GM23338 (cell line): ENCODE measurements at regions not wholly inside any gene's neighbourhood (a gene's known extent, or its start where the extent isn't known, plus 50 kb on each side); places are given as distances from the start of the nearest gene placed in this dataset.

Experiments used
- ATAC-seq: fragments of 200-7000 bp; cut with Tn5 transposase; 3 replicates; pipeline ENCODE4 v1.9.1; 2020
- DNase-seq: peaks from one replicate; pipeline ENCODE4 v3.0.0-alpha.2; 2015; ENCODE audit warnings: low spot score
- H2AFZ ChIP-seq: fragments of 200-600 bp; sonication (generic); 2 replicates; pipeline ENCODE4 v1.8.0; 2016; ENCODE audit warnings: antibody characterized with exemption, mild to moderate bottlenecking, moderate library complexity
- H3F3A ChIP-seq: fragments of 200-600 bp; sonication (generic); replicated peaks from 2 replicates; pipeline ENCODE4 v1.8.0; 2017; ENCODE audit warnings: antibody characterized with exemption, mixed run types, low read depth
- H3K27ac ChIP-seq: fragments of 200-600 bp; sonication (generic); 2 replicates; pipeline ENCODE4 v1.6.1; 2016; ENCODE audit warnings: low read depth
- H3K27me3 ChIP-seq: fragments of 200-600 bp; sonication (generic); 2 replicates; pipeline ENCODE4 v1.8.0; 2016; ENCODE audit warnings: mild to moderate bottlenecking, mixed run types, moderate library complexity; ENCODE audit not compliant: insufficient read depth
- H3K36me3 ChIP-seq: fragments of 200-600 bp; sonication (generic); 2 replicates; pipeline ENCODE4 v1.8.0; 2016; ENCODE audit warnings: mild to moderate bottlenecking; ENCODE audit not compliant: insufficient read depth
- H3K4me1 ChIP-seq: fragments of 200-600 bp; sonication (generic); 2 replicates; pipeline ENCODE4 v1.8.0; 2016; ENCODE audit warnings: mild to moderate bottlenecking, moderate library complexity; ENCODE audit not compliant: insufficient read depth
- H3K4me2 ChIP-seq: fragments of 200-600 bp; sonication (generic); 2 replicates; pipeline ENCODE4 v1.7.1; 2017; ENCODE audit warnings: mixed run types
- H3K4me3 ChIP-seq: fragments of 200-600 bp; sonication (generic); 2 replicates; pipeline ENCODE4 v1.6.1; 2016; ENCODE audit warnings: mixed run types
- H3K79me2 ChIP-seq: fragments of 200-600 bp; sonication (generic); replicated peaks from 2 replicates; pipeline ENCODE4 v1.8.0; 2017; ENCODE audit warnings: mild to moderate bottlenecking; ENCODE audit not compliant: insufficient read depth
- H3K9me2 ChIP-seq: fragments of 200-600 bp; sonication (generic); 2 replicates; pipeline ENCODE4 v1.8.0; 2017; ENCODE audit not compliant: insufficient read depth
- H4K20me1 ChIP-seq: fragments of 200-600 bp; sonication (generic); replicated peaks from 2 replicates; pipeline ENCODE4 v1.8.0; 2017; ENCODE audit warnings: mild to moderate bottlenecking; ENCODE audit not compliant: insufficient read depth
- H3K27ac Mint-ChIP-seq: 2 replicates; pipeline ENCODE4 v1.8.0; 2020; ENCODE audit warnings: inconsistent platforms, mild to moderate bottlenecking, moderate library complexity, mixed read lengths
- H3K27me3 Mint-ChIP-seq: 3 replicates; pipeline ENCODE4 v1.8.0; 2022; ENCODE audit warnings: low read depth, mild to moderate bottlenecking, moderate library complexity, mixed read lengths, inconsistent platforms; ENCODE audit not compliant: insufficient read depth, poor library complexity
- H3K36me3 Mint-ChIP-seq: 3 replicates; pipeline ENCODE4 v1.8.0; 2021; ENCODE audit warnings: low read depth, mild to moderate bottlenecking, inconsistent platforms, moderate library complexity, mixed read lengths
- H3K4me1 Mint-ChIP-seq: 3 replicates; pipeline ENCODE4 v1.8.0; 2020; ENCODE audit warnings: mild to moderate bottlenecking, inconsistent platforms, mixed read lengths
- H3K4me3 Mint-ChIP-seq: 3 replicates; pipeline ENCODE4 v1.8.0; 2021; ENCODE audit warnings: moderate library complexity, mild to moderate bottlenecking, inconsistent platforms, mixed read lengths
- H3K9me3 Mint-ChIP-seq: 3 replicates; pipeline ENCODE4 v1.8.0; 2020; ENCODE audit warnings: moderate library complexity, mild to moderate bottlenecking, inconsistent platforms, mixed read lengths
- CTCF ChIP-seq, 2 experiments: fragments of 200-600 bp in 1 of 2; sonication (generic) in 1 of 2; conservative IDR thresholded peaks; 2 replicates each; pipeline versions ENCODE4 v1.5.1 to v1.6.1; 2016 to 2017; ENCODE audit warnings: antibody characterized with exemption in 2 of 2, low read depth in 2 of 2, mild to moderate bottlenecking in 2 of 2, moderate library complexity in 1 of 2
- EZH2 ChIP-seq: fragments of 200-600 bp; sonication (generic); IDR thresholded peaks from one replicate; pipeline ENCODE4 v1.8.0; 2017; ENCODE audit warnings: antibody characterized with exemption, mild to moderate bottlenecking, low read depth; ENCODE audit not compliant: unreplicated experiment
- EZH2phosphoT487 ChIP-seq: fragments of 200-600 bp; sonication (generic); IDR thresholded peaks from one replicate; pipeline ENCODE4 v1.8.1; 2018; ENCODE audit warnings: antibody characterized with exemption; ENCODE audit not compliant: unreplicated experiment
- JUNB ChIP-seq: IDR thresholded peaks from one replicate; pipeline ENCODE4 v1.6.1; 2016; ENCODE audit warnings: antibody characterized with exemption; ENCODE audit not compliant: unreplicated experiment
- NANOG ChIP-seq: IDR thresholded peaks from 2 replicates; pipeline ENCODE4 v1.6.1; 2016; ENCODE audit warnings: antibody characterized with exemption, borderline replicate concordance
- POLR2AphosphoS5 ChIP-seq: IDR thresholded peaks from 2 replicates; pipeline ENCODE4 v1.6.1; 2016; ENCODE audit warnings: antibody characterized with exemption, low read depth
- ZNF114 ChIP-seq: fragments of 250-450 bp; sonication (Bioruptor Pico); IDR thresholded peaks from 2 replicates; pipeline ENCODE4 v1.5.0; 2020; ENCODE audit warnings: mild to moderate bottlenecking, moderate library complexity
- ZNF331 ChIP-seq: fragments of 250-450 bp; sonication (Bioruptor Pico); IDR thresholded peaks from 2 replicates; pipeline ENCODE4 v1.5.0; 2020; ENCODE audit warnings: low read depth, mild to moderate bottlenecking, moderate library complexity
- ZNF462 ChIP-seq: fragments of 250-450 bp; sonication (Bioruptor Pico); IDR thresholded peaks from 2 replicates; pipeline ENCODE4 v1.5.0; 2020; ENCODE audit warnings: mild to moderate bottlenecking, moderate library complexity
- TF ChIP-seq, protein P1 (sequence below): IDR thresholded peaks from 2 replicates; pipeline ENCODE4 v1.6.1; 2016; ENCODE audit warnings: antibody characterized with exemption

DNA sequence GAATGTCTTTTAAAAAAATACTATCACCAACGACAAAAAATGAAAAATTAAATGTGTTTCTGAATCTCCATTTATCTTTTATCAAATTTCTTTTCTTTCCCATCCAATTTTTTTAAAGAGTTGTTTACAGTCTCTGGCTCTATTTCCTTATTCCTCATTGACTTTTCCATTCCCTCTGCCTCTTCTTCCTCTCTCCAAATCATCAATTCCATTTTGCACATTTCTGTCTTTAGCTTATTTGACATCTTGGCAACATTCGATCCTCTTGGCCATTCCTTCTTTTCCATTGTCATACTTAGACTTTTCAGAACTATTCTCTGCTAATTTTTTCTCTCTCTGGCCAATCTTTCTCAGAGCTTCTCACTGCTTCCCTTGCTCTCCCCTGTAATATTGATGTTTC is 497.6 kb downstream of the PLPP3 start (continued):
- TF ChIP-seq ZNF462 (CRISPR knock-in tag) = no peak

GRCh38 chr1:56081173-56081572 is 498.2 kb downstream of the PLPP3 start:
- no peak overlapping the region for H3K27ac Mint-ChIP-seq
- H3K4me2 ChIP-seq = no peak overlapping the region
- H2AFZ ChIP-seq = peak overlapping the region; percentile 40
- peaks cover 3% of the 10 kb centered on the region for H3K27me3 Mint-ChIP-seq
- no peaks in the 10 kb centered on the region for H4K20me1 ChIP-seq
- no peak for ATAC-seq
- TF ChIP-seq ZNF331 = no peak
- no peak for TF ChIP-seq EZH2
- TF ChIP-seq ZNF114 = no peak
- TF ChIP-seq JUNB = no peak
- H3K27ac ChIP-seq = no peak overlapping the region
- no peaks in the 10 kb centered on the region for H3K36me3 Mint-ChIP-seq
- H3K4me3 ChIP-seq = no peak overlapping the region
- H3K9me2 ChIP-seq = 0 out of 2 replicates have a peak, but pooled peaks cover 5% of the 10 kb centered on the region
- no peak for DNase-seq
- H3F3A ChIP-seq = no peaks in the 10 kb centered on the region
- no peak overlapping the region for H3K4me3 Mint-ChIP-seq
- H3K27me3 ChIP-seq = no peaks in the 10 kb centered on the region
- no peaks in the 10 kb centered on the region for H3K4me1 ChIP-seq
- H3K36me3 ChIP-seq = no peaks in the 10 kb centered on the region
- H3K9me3 Mint-ChIP-seq = no peaks in the 10 kb centered on the region
- no peaks in the 10 kb centered on the region for H3K79me2 ChIP-seq
- H3K4me1 Mint-ChIP-seq = no peaks in the 10 kb centered on the region

DNA sequence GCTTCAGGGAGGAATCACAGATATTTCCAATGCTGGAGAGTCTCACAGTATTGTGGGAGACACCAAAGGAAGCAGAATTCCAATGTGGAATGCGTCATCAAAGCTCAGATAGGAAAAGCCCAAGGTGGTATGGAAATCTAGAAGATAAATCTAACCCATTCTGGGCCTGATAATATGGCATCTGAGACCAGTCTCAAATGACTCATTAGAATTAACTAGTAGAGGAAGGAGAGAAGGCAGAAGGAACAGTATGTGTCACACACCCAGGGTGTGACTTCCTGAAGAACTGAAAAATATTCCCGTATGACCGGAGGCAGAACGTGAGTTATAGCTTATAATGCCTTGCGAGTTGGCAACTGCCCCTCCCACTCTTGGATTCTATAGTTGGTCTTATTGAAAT is 499.2 kb downstream of the PLPP3 start:
- no peak overlapping the region for H2AFZ ChIP-seq
- no peaks in the 10 kb centered on the region for H3K27me3 ChIP-seq
- H3K4me1 ChIP-seq = no peaks in the 10 kb centered on the region
- H3K27ac Mint-ChIP-seq = no peak overlapping the region
- H3K4me3 ChIP-seq = no peak overlapping the region
- H3K9me2 ChIP-seq = 0 out of 2 replicates have a peak, but pooled peaks cover 9% of the 10 kb centered on the region
- no peaks in the 10 kb centered on the region for H3K79me2 ChIP-seq
- H3K27ac ChIP-seq = no peak overlapping the region
- no peaks in the 10 kb centered on the region for H4K20me1 ChIP-seq
- no peak overlapping the region for H3K4me2 ChIP-seq
- H3K27me3 Mint-ChIP-seq = peaks cover 3% of the 10 kb centered on the region
- H3K36me3 Mint-ChIP-seq = no peaks in the 10 kb centered on the region
- ATAC-seq (no peak), DNase-seq (no peak)
- H3K4me1 Mint-ChIP-seq = no peaks in the 10 kb centered on the region
- H3K4me3 Mint-ChIP-seq = no peak overlapping the region
- no peaks in the 10 kb centered on the region for H3K9me3 Mint-ChIP-seq
- no peaks in the 10 kb centered on the region for H3K36me3 ChIP-seq
- no peaks in the 10 kb centered on the region for H3F3A ChIP-seq
- no peak for TF ChIP-seq ZNF114
- TF ChIP-seq, protein P1, sequence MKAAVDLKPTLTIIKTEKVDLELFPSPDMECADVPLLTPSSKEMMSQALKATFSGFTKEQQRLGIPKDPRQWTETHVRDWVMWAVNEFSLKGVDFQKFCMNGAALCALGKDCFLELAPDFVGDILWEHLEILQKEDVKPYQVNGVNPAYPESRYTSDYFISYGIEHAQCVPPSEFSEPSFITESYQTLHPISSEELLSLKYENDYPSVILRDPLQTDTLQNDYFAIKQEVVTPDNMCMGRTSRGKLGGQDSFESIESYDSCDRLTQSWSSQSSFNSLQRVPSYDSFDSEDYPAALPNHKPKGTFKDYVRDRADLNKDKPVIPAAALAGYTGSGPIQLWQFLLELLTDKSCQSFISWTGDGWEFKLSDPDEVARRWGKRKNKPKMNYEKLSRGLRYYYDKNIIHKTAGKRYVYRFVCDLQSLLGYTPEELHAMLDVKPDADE = no peak
- no peak for TF ChIP-seq NANOG
- no peak for TF ChIP-seq POLR2AphosphoS5
- TF ChIP-seq CTCF (conservative IDR thresholded peaks at IDR 0.05; ENCODE audit: low read depth in 2 of 2) = no peak
- no peak for TF ChIP-seq EZH2phosphoT487
